ENCODE measurements at regions not wholly inside any gene's neighbourhood (a gene's known extent, or its start where the extent isn't known, plus 50 kb on each side); places are given as distances from the start of the nearest gene placed in this dataset.

DNA sequence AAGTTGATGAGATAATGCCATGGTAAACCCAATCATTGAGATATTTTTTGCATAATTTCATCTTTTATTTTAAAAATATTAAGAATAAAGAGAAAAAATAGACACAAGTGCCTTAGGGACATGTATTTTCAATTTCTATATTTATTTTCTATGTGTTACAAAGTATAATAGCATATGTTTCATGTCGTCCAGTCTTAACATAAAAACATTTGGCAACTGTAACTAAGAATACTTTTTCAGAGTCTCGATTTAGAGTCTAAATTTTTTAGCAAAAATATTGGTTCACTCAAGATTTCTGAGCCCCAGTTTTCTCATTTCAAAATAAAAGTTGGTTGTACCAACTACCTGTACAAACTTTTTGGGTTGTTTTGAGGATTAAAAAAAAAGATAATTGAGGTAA is 511.4 kb upstream of the ZNF385D start:
- Histone ChIP-seq H3K9ac (ENCODE audit: low read depth in 1 of 2, low read length in 2 of 2) (no peak overlapping the region), H3K4me3 (ENCODE audit: low read depth in 1 of 2, low read length in 2 of 2) (no peak overlapping the region), H3K27me3 (ENCODE audit: control insufficient read depth in 1 of 2, insufficient read depth in 2 of 2, low read length in 2 of 2) (no peaks in the 10 kb centered on the region), H3K36me3 (ENCODE audit: control insufficient read depth in 1 of 2, insufficient read depth in 2 of 2, low read length in 2 of 2) (no peaks in the 10 kb centered on the region), H3K27ac (ENCODE audit: low read depth, low read length) (no peak overlapping the region), H3K4me1 (ENCODE audit: control insufficient read depth in 1 of 2, insufficient read depth in 2 of 2, low read length in 2 of 2) (no peaks in the 10 kb centered on the region), H3K9me3 (ENCODE audit: control insufficient read depth in 1 of 2, low read length in 2 of 2) (no peaks in the 10 kb centered on the region)

GRCh38 chr3:22263042-22263441 is 512.0 kb upstream of the ZNF385D start:
- Histone ChIP-seq H3K4me3 (ENCODE audit: low read depth in 1 of 2, low read length in 2 of 2) (no peak overlapping the region), H3K9ac (ENCODE audit: low read depth in 1 of 2, low read length in 2 of 2) (no peak overlapping the region), H3K4me1 (ENCODE audit: control insufficient read depth in 1 of 2, insufficient read depth in 2 of 2, low read length in 2 of 2) (no peaks in the 10 kb centered on the region), H3K27ac (ENCODE audit: low read depth, low read length) (no peak overlapping the region), H3K27me3 (ENCODE audit: control insufficient read depth in 1 of 2, insufficient read depth in 2 of 2, low read length in 2 of 2) (no peaks in the 10 kb centered on the region), H3K9me3 (ENCODE audit: control insufficient read depth in 1 of 2, low read length in 2 of 2) (no peaks in the 10 kb centered on the region), H3K36me3 (ENCODE audit: control insufficient read depth in 1 of 2, insufficient read depth in 2 of 2, low read length in 2 of 2) (no peaks in the 10 kb centered on the region)

- no peak overlapping the region for H3K9ac ChIP-seq (ENCODE audit: low read depth in 1 of 2, low read length in 2 of 2)
- no peaks in the 10 kb centered on the region for H3K4me1 ChIP-seq (ENCODE audit: control insufficient read depth in 1 of 2, insufficient read depth in 2 of 2, low read length in 2 of 2)
- H3K27me3 ChIP-seq (ENCODE audit: control insufficient read depth in 1 of 2, insufficient read depth in 2 of 2, low read length in 2 of 2), result no peaks in the 10 kb centered on the region
- H3K9me3 ChIP-seq (ENCODE audit: control insufficient read depth in 1 of 2, low read length in 2 of 2), result no peaks in the 10 kb centered on the region
- H3K4me3 ChIP-seq (ENCODE audit: low read depth in 1 of 2, low read length in 2 of 2), result no peak overlapping the region
- no peaks in the 10 kb centered on the region for H3K36me3 ChIP-seq (ENCODE audit: control insufficient read depth in 1 of 2, insufficient read depth in 2 of 2, low read length in 2 of 2)
- H3K27ac ChIP-seq (ENCODE audit: low read depth, low read length), result no peak overlapping the region
These were observed 514.4 kb upstream of the ZNF385D start for GRCh38 chr3:22265403-22265802.

DNA sequence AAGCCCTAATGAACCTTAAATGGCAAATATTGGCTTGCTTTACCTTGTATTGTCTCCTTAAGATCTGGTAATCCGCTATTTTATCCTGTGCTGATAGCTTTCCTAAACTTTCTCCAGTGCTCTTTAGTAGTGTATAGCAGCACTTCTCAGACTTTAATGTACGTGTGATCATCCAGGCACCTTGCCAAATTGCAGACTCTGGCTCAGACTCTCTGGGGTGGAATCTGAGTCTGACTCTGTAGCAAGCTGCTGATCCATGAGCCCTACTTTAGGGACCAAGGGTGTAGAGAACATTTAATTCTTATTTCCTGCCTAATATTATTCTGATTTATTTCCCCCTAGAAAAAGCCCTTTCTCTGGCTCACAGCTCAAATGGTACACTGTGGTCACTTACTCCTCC is 518.8 kb upstream of the ZNF385D start:
- Histone ChIP-seq H3K27me3 (ENCODE audit: control insufficient read depth in 1 of 2, insufficient read depth in 2 of 2, low read length in 2 of 2) (no peaks in the 10 kb centered on the region), H3K4me1 (ENCODE audit: control insufficient read depth in 1 of 2, insufficient read depth in 2 of 2, low read length in 2 of 2) (no peaks in the 10 kb centered on the region), H3K27ac (ENCODE audit: low read depth, low read length) (no peak overlapping the region), H3K9ac (ENCODE audit: low read depth in 1 of 2, low read length in 2 of 2) (no peak overlapping the region), H3K36me3 (ENCODE audit: control insufficient read depth in 1 of 2, insufficient read depth in 2 of 2, low read length in 2 of 2) (no peaks in the 10 kb centered on the region), H3K4me3 (ENCODE audit: low read depth in 1 of 2, low read length in 2 of 2) (no peak overlapping the region), H3K9me3 (ENCODE audit: control insufficient read depth in 1 of 2, low read length in 2 of 2) (no peaks in the 10 kb centered on the region)

GRCh38 chr3:22276351-22276750 is 525.3 kb upstream of the ZNF385D start:
- Histone ChIP-seq H3K9ac (ENCODE audit: low read depth in 1 of 2, low read length in 2 of 2) (no peak overlapping the region), H3K27me3 (ENCODE audit: control insufficient read depth in 1 of 2, insufficient read depth in 2 of 2, low read length in 2 of 2) (no peaks in the 10 kb centered on the region), H3K27ac (ENCODE audit: low read depth, low read length) (no peak overlapping the region), H3K4me3 (ENCODE audit: low read depth in 1 of 2, low read length in 2 of 2) (no peak overlapping the region), H3K4me1 (ENCODE audit: control insufficient read depth in 1 of 2, insufficient read depth in 2 of 2, low read length in 2 of 2) (no peaks in the 10 kb centered on the region), H3K36me3 (ENCODE audit: control insufficient read depth in 1 of 2, insufficient read depth in 2 of 2, low read length in 2 of 2) (no peaks in the 10 kb centered on the region), H3K9me3 (ENCODE audit: control insufficient read depth in 1 of 2, low read length in 2 of 2) (no peaks in the 10 kb centered on the region)

- Histone ChIP-seq H3K4me3 (ENCODE audit: low read depth in 1 of 2, low read length in 2 of 2) (no peak overlapping the region), H3K36me3 (ENCODE audit: control insufficient read depth in 1 of 2, insufficient read depth in 2 of 2, low read length in 2 of 2) (no peaks in the 10 kb centered on the region), H3K4me1 (ENCODE audit: control insufficient read depth in 1 of 2, insufficient read depth in 2 of 2, low read length in 2 of 2) (no peaks in the 10 kb centered on the region), H3K27ac (ENCODE audit: low read depth, low read length) (no peak overlapping the region), H3K9me3 (ENCODE audit: control insufficient read depth in 1 of 2, low read length in 2 of 2) (no peaks in the 10 kb centered on the region), H3K9ac (ENCODE audit: low read depth in 1 of 2, low read length in 2 of 2) (no peak overlapping the region), H3K27me3 (ENCODE audit: control insufficient read depth in 1 of 2, insufficient read depth in 2 of 2, low read length in 2 of 2) (no peaks in the 10 kb centered on the region)
These were observed 533.5 kb upstream of the ZNF385D start for GRCh38 chr3:22284559-22284958.

DNA sequence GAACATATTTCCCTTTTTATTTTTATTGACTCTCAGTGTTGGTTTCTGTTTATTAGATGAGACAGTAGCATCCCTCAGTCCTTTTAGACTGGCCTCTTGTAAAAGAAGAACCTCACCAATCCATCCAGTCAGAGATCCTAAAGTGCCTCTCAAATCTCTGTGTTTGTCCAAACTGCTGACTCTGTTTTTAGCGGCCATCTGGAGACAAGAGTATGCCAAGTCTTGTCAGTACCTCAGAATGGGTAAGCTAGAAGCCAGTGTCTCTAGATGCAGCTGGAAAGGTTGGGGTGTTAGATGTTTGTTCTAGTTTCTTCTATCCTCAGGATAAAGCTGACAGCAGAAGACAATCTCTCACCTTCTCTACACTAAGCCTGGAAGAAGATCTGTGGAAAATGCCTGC is 537.7 kb upstream of the ZNF385D start:
- H3K4me1 ChIP-seq (ENCODE audit: control insufficient read depth in 1 of 2, insufficient read depth in 2 of 2, low read length in 2 of 2), result no peaks in the 10 kb centered on the region
- no peak overlapping the region for H3K27ac ChIP-seq (ENCODE audit: low read depth, low read length)
- no peaks in the 10 kb centered on the region for H3K27me3 ChIP-seq (ENCODE audit: control insufficient read depth in 1 of 2, insufficient read depth in 2 of 2, low read length in 2 of 2)
- H3K36me3 ChIP-seq (ENCODE audit: control insufficient read depth in 1 of 2, insufficient read depth in 2 of 2, low read length in 2 of 2), result no peaks in the 10 kb centered on the region
- no peak overlapping the region for H3K4me3 ChIP-seq (ENCODE audit: low read depth in 1 of 2, low read length in 2 of 2)
- no peak overlapping the region for H3K9ac ChIP-seq (ENCODE audit: low read depth in 1 of 2, low read length in 2 of 2)
- H3K9me3 ChIP-seq (ENCODE audit: control insufficient read depth in 1 of 2, low read length in 2 of 2), result no peaks in the 10 kb centered on the region

GRCh38 chr3:22292681-22293080 is 541.7 kb upstream of the ZNF385D start:
- Histone ChIP-seq H3K27ac (ENCODE audit: low read depth, low read length) (no peak overlapping the region), H3K27me3 (ENCODE audit: control insufficient read depth in 1 of 2, insufficient read depth in 2 of 2, low read length in 2 of 2) (no peaks in the 10 kb centered on the region), H3K9me3 (ENCODE audit: control insufficient read depth in 1 of 2, low read length in 2 of 2) (no peaks in the 10 kb centered on the region)

GRCh38 chr3:22296601-22297000 is 545.6 kb upstream of the ZNF385D start:
- no peaks in the 10 kb centered on the region for H3K4me1 ChIP-seq (ENCODE audit: control insufficient read depth in 1 of 2, insufficient read depth in 2 of 2, low read length in 2 of 2)
- no peak overlapping the region for H3K9ac ChIP-seq (ENCODE audit: low read depth in 1 of 2, low read length in 2 of 2)
- H3K27ac ChIP-seq (ENCODE audit: low read depth, low read length), result no peak overlapping the region
- H3K4me3 ChIP-seq (ENCODE audit: low read depth in 1 of 2, low read length in 2 of 2), result no peak overlapping the region
- H3K36me3 ChIP-seq (ENCODE audit: control insufficient read depth in 1 of 2, insufficient read depth in 2 of 2, low read length in 2 of 2), result no peaks in the 10 kb centered on the region
- H3K27me3 ChIP-seq (ENCODE audit: control insufficient read depth in 1 of 2, insufficient read depth in 2 of 2, low read length in 2 of 2), result no peaks in the 10 kb centered on the region
- peaks cover 0 to 9% of the 10 kb centered on the region in 2 donors for H3K9me3 ChIP-seq (ENCODE audit: control insufficient read depth in 1 of 2, low read length in 2 of 2)

More at GRCh38 chr3:22292681-22293080, 541.7 kb upstream of the ZNF385D start:
- no peaks in the 10 kb centered on the region for H3K4me1 ChIP-seq (ENCODE audit: control insufficient read depth in 1 of 2, insufficient read depth in 2 of 2, low read length in 2 of 2)
- H3K4me3 ChIP-seq (ENCODE audit: low read depth in 1 of 2, low read length in 2 of 2), result no peak overlapping the region
- H3K9ac ChIP-seq (ENCODE audit: low read depth in 1 of 2, low read length in 2 of 2), result no peak overlapping the region
- H3K36me3 ChIP-seq (ENCODE audit: control insufficient read depth in 1 of 2, insufficient read depth in 2 of 2, low read length in 2 of 2), result no peaks in the 10 kb centered on the region

DNA sequence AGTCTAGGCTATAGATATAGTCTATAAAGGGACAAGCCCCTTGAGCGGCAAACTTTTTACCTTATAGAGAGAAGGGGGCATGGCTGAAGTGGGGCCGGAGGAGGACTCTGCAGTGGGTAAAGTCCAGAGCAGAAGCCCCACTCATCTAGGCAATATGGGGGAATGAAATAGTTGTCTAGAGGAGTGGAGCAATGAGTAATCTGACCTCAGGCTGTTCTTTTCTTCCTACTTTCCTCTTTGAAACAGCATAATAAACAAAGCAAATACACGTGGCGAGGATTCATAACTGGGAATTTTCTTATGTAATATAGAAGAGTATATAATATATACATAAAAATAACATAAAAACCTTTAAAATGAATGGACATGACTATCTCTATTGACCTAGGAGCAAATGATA is 546.4 kb upstream of the ZNF385D start:
- peaks cover 0 to 9% of the 10 kb centered on the region in 2 donors for H3K9me3 ChIP-seq (ENCODE audit: control insufficient read depth in 1 of 2, low read length in 2 of 2)
- H3K27me3 ChIP-seq (ENCODE audit: control insufficient read depth in 1 of 2, insufficient read depth in 2 of 2, low read length in 2 of 2), result no peaks in the 10 kb centered on the region
- H3K9ac ChIP-seq (ENCODE audit: low read depth in 1 of 2, low read length in 2 of 2), result no peak overlapping the region
- no peak overlapping the region for H3K27ac ChIP-seq (ENCODE audit: low read depth, low read length)
- H3K36me3 ChIP-seq (ENCODE audit: control insufficient read depth in 1 of 2, insufficient read depth in 2 of 2, low read length in 2 of 2), result no peaks in the 10 kb centered on the region
- H3K4me3 ChIP-seq (ENCODE audit: low read depth in 1 of 2, low read length in 2 of 2), result no peak overlapping the region
- H3K4me1 ChIP-seq (ENCODE audit: control insufficient read depth in 1 of 2, insufficient read depth in 2 of 2, low read length in 2 of 2), result no peaks in the 10 kb centered on the region

GRCh38 chr3:22306454-22306853 is 555.4 kb upstream of the ZNF385D start:
- H3K36me3 ChIP-seq (ENCODE audit: control insufficient read depth in 1 of 2, insufficient read depth in 2 of 2, low read length in 2 of 2), result no peaks in the 10 kb centered on the region
- H3K9ac ChIP-seq (ENCODE audit: low read depth in 1 of 2, low read length in 2 of 2), result no peak overlapping the region
- no peak overlapping the region for H3K4me3 ChIP-seq (ENCODE audit: low read depth in 1 of 2, low read length in 2 of 2)
- H3K27me3 ChIP-seq (ENCODE audit: control insufficient read depth in 1 of 2, insufficient read depth in 2 of 2, low read length in 2 of 2), result no peaks in the 10 kb centered on the region
- no peak overlapping the region for H3K27ac ChIP-seq (ENCODE audit: low read depth, low read length)
- no peaks in the 10 kb centered on the region for H3K4me1 ChIP-seq (ENCODE audit: control insufficient read depth in 1 of 2, insufficient read depth in 2 of 2, low read length in 2 of 2)
- H3K9me3 ChIP-seq (ENCODE audit: control insufficient read depth in 1 of 2, low read length in 2 of 2), result peaks cover 0 to 4% of the 10 kb centered on the region in 2 donors

Data from duodenal mucosa (tissue), 2 donors.